Lower lobe of right lung (tissue), 2 donors: ENCODE measurements at regions not wholly inside any gene's neighbourhood (a gene's known extent, or its start where the extent isn't known, plus 50 kb on each side); places are given as distances from the start of the nearest gene placed in this dataset.

Experiments
- ATAC-seq, 2 donors: fragments of 200-7000 bp; cut with Tn5 transposase; one replicate each; pipeline ENCODE4 v1.9.1; 2020 to 2022; ENCODE audit warnings: mild to moderate bottlenecking in 2 of 2, moderate library complexity in 2 of 2
- DNase-seq: peaks from one replicate; pipeline ENCODE4 v3.0.0-alpha.2; 2020
- H3K27ac ChIP-seq: fragments of 200-600 bp; one replicate; pipeline ENCODE4 v1.8.0; 2022
- H3K27me3 ChIP-seq: fragments of 200-600 bp; one replicate; pipeline ENCODE4 v1.8.0; 2022; ENCODE audit warnings: low read depth
- H3K36me3 ChIP-seq: fragments of 200-600 bp; one replicate; pipeline ENCODE4 v1.8.0; 2022; ENCODE audit warnings: mild to moderate bottlenecking
- H3K4me1 ChIP-seq: fragments of 200-600 bp; one replicate; pipeline ENCODE4 v1.8.0; 2022
- H3K4me3 ChIP-seq: fragments of 200-600 bp; one replicate; pipeline ENCODE4 v1.8.0; 2022; ENCODE audit warnings: mild to moderate bottlenecking
- H3K9me3 ChIP-seq: fragments of 200-600 bp; one replicate; pipeline ENCODE4 v1.8.0; 2022
- intact Hi-C: fragments of 100-400 bp; cut with DNase I; formaldehyde crosslinking; loops from one replicate; pipeline ENCODE4 v1.11.0; 2022
- TF ChIP-seq, protein P1 (sequence below): fragments of 200-600 bp; IDR thresholded peaks from one replicate; pipeline ENCODE4 v1.8.0; 2022; ENCODE audit warnings: antibody characterized with exemption, mild to moderate bottlenecking
- donor health status: DM: no; HTN: yes; CAD: no; lungs with severe emphysema.

DNA sequence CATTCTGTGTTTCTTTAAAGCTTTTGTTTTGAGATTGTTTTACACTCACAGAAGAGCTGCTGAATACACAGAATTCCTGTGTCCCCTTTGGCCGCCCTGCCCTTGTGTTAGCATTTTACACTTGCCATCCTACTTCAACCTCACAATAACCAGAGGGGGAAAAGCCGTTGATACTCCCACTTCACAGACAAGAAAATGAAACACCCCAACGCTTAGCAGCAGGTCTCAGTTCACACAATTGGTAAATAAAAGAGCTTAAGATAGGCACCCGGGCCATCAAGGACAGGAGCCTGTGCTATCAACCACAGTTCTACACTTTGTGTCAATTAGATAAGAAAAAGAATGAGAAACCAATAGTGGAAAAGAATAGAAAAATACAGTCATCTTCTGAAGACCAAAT, 178.0 kb downstream of the SYK start:
- DNase-seq: no peak

DNA sequence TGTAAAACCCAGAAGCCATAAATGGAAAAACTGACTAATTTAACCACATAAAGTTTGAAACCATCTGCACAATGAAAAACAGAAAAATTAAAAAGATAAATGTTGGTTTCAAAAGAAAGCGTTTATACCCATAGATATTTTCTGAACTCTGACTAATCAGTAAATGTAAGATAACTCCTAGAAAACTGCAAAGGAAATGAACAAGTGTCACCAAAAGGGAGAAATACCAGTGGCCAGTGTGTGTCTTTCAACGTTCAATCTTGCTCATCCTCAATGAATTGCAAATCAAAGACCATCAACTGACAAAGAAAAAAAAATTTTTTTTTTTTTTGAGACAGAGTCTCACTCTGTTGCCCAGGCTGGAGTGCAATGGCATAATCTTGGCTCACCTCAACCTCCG, 180.1 kb downstream of the SYK start:
- ATAC-seq: no peak
- intact Hi-C loops: no loop called here
- no peak for DNase-seq
- Histone ChIP-seq H3K27ac (no peak overlapping the region), H3K4me1 (no peaks in the 10 kb centered on the region), H3K36me3 (no peaks in the 10 kb centered on the region), H3K27me3 (no peaks in the 10 kb centered on the region), H3K9me3 (no peaks in the 10 kb centered on the region), H3K4me3 (no peak overlapping the region)
- TF ChIP-seq, protein P1, sequence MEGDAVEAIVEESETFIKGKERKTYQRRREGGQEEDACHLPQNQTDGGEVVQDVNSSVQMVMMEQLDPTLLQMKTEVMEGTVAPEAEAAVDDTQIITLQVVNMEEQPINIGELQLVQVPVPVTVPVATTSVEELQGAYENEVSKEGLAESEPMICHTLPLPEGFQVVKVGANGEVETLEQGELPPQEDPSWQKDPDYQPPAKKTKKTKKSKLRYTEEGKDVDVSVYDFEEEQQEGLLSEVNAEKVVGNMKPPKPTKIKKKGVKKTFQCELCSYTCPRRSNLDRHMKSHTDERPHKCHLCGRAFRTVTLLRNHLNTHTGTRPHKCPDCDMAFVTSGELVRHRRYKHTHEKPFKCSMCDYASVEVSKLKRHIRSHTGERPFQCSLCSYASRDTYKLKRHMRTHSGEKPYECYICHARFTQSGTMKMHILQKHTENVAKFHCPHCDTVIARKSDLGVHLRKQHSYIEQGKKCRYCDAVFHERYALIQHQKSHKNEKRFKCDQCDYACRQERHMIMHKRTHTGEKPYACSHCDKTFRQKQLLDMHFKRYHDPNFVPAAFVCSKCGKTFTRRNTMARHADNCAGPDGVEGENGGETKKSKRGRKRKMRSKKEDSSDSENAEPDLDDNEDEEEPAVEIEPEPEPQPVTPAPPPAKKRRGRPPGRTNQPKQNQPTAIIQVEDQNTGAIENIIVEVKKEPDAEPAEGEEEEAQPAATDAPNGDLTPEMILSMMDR: no peak

More for the DNA sequence above, 178.0 kb downstream of the SYK start:
- TF ChIP-seq, protein P1: no peak
- Histone ChIP-seq H3K4me3 (no peak overlapping the region), H3K27me3 (no peaks in the 10 kb centered on the region), H3K4me1 (no peaks in the 10 kb centered on the region), H3K36me3 (no peaks in the 10 kb centered on the region), H3K27ac (no peak overlapping the region), H3K9me3 (no peaks in the 10 kb centered on the region)
- intact Hi-C loops: no loop called here
- ATAC-seq: no peak

DNA sequence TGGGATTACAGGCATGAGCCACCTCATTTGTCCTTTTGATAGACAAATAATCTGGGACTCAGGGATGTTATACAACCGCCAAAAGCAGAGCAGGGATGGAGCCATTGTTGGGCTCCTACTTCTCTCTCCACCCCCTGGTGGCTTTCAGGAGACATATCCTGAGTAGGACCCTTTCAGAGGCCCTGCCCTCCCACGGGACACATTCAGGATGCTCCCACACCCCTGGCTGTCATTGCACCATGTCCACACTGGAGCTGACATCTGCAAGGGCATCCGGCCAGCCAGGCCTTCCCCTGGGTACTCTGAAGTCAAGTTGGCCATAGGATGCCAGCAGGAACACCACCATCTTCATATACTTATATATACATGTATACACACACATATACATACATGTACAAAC, 181.8 kb downstream of the SYK start:
- intact Hi-C loops: no loop called here
- TF ChIP-seq, protein P1: no peak
- no peak for ATAC-seq

DNA sequence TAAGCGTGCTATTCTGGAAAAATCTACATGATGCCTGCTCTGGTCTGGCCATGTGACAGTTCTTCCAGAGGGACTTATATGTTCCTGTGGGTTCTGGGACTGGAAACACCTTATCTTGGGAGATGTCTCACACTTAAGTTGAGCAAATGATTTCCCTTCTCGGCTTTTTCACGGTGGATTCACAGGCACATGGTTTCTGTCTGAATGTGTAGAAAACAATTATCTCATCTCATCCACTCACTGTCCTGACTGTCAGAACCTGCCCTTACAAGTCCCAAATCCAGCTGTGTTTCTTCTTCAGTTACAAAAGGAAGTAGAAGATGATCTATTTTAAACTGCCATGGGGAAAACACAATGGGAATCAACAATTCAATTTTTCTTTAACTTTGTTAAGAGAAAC, 184.0 kb downstream of the SYK start:
- Histone ChIP-seq H3K27ac (no peak overlapping the region), H3K36me3 (no peaks in the 10 kb centered on the region), H3K9me3 (no peaks in the 10 kb centered on the region), H3K4me1 (no peaks in the 10 kb centered on the region), H3K4me3 (no peak overlapping the region), H3K27me3 (no peaks in the 10 kb centered on the region)
- DNase-seq (no peak), ATAC-seq (no peak)
- TF ChIP-seq, protein P1: no peak
- intact Hi-C loops: no loop called here

More for the DNA sequence above, 181.8 kb downstream of the SYK start:
- no peaks in the 10 kb centered on the region for H3K4me1 ChIP-seq
- H3K36me3 ChIP-seq: no peaks in the 10 kb centered on the region
- no peaks in the 10 kb centered on the region for H3K9me3 ChIP-seq
- DNase-seq: no peak
- no peaks in the 10 kb centered on the region for H3K27me3 ChIP-seq
- H3K27ac ChIP-seq: no peak overlapping the region
- no peak overlapping the region for H3K4me3 ChIP-seq

DNA sequence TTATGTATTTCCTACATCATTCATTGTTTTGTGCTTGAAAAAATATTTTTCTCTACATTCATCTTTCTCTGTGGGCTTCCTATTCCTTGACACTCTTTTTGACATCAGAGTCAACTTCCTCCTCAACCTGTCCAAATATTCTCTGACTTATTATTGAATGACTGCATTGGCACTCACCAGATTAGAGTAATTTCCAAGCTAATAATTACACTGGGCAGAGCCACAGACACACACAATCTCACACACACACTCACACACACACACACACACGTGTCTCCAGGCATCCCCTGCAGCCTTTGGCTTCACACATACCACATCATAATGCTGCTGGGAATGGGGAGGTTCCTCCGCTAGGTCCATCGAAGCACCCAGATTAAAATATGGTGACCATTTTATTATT, 184.5 kb downstream of the SYK start:
- H3K4me1 ChIP-seq: no peaks in the 10 kb centered on the region
- H3K9me3 ChIP-seq: no peaks in the 10 kb centered on the region
- no peak overlapping the region for H3K27ac ChIP-seq
- ATAC-seq (no peak), DNase-seq (no peak)
- intact Hi-C loops: no loop called here
- no peaks in the 10 kb centered on the region for H3K27me3 ChIP-seq
- no peaks in the 10 kb centered on the region for H3K36me3 ChIP-seq
- TF ChIP-seq, protein P1: no peak
- H3K4me3 ChIP-seq: no peak overlapping the region

DNA sequence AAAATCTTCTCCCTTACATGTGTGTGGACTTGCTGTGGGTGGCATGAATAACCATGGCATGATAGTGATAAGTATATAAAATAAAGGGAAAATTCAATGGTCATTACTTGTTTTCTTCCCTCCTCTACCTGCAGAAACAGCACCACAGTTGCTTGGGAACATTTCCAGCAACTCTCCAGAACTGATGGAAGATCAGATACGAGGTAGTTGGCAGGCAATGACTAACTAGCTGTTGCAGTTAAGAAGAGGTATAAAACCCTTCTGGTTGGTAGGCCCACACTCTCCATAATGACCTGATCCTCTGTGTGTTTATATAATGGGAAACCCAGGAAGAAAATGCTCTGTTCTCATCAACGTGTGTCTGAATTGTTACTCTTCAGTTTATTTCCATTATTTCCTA, 185.9 kb downstream of the SYK start:
- H3K4me3 ChIP-seq: no peak overlapping the region
- H3K36me3 ChIP-seq: no peaks in the 10 kb centered on the region
- TF ChIP-seq, protein P1: no peak
- H3K27me3 ChIP-seq: no peaks in the 10 kb centered on the region
- no peaks in the 10 kb centered on the region for H3K4me1 ChIP-seq
- intact Hi-C loops: no loop called here
- H3K27ac ChIP-seq: no peak overlapping the region
- DNase-seq (no peak), ATAC-seq (no peak)
- no peaks in the 10 kb centered on the region for H3K9me3 ChIP-seq
